Esophagus muscularis mucosa (tissue), 4 donors: ENCODE measurements at regions not wholly inside any gene's neighbourhood (a gene's known extent, or its start where the extent isn't known, plus 50 kb on each side); places are given as distances from the start of the nearest gene placed in this dataset.
A peak's percentile ranks its signal among the peaks of the same experiment; 100 is the strongest.

Experiments
- DNase-seq: peaks from one replicate; pipeline ENCODE4 v3.0.0-alpha.2; 2017; ENCODE audit errors: extremely low spot score
- H3K27ac ChIP-seq, 4 donors: fragments of 200-600 bp; sonication (generic); replicated peaks in 1 of 4; 1 replicate in 3 of 4; 2 replicates in 1 of 4; pipeline ENCODE4 v1.5.1; 2016 to 2019; ENCODE audit warnings: mild to moderate bottlenecking in 1 of 4
- H3K27me3 ChIP-seq, 4 donors: fragments of 200-600 bp; sonication (generic); one replicate each; pipeline versions ENCODE4 v1.5.1 to v1.6.0; 2016 to 2019
- H3K36me3 ChIP-seq, 4 donors: fragments of 200-600 bp; sonication (generic); one replicate each; pipeline ENCODE4 v1.5.1; 2016 to 2019
- H3K4me1 ChIP-seq, 4 donors: fragments of 200-600 bp; sonication (generic); one replicate each; pipeline ENCODE4 v1.5.1; 2016 to 2019
- H3K4me3 ChIP-seq, 4 donors: fragments of 200-600 bp; sonication (generic); 1 replicate in 2 of 4; 2 replicates in 2 of 4; pipeline ENCODE4 v1.5.1; 2016 to 2019; ENCODE audit warnings: mild to moderate bottlenecking in 4 of 4, moderate library complexity in 1 of 4
- H3K9me3 ChIP-seq, 4 donors: fragments of 200-600 bp; sonication (generic); 1 replicate in 3 of 4; 2 replicates in 1 of 4; pipeline ENCODE4 v1.5.1; 2016 to 2019
- EP300 ChIP-seq: sonication (generic); formaldehyde crosslinking; IDR thresholded peaks from one replicate; pipeline ENCODE4 v1.6.1; 2017; ENCODE audit warnings: antibody characterized with exemption
- POLR2A ChIP-seq: fragments of 450-650 bp; IDR thresholded peaks from one replicate; pipeline ENCODE4 v1.6.1; 2017; ENCODE audit warnings: antibody characterized with exemption, moderate library complexity, mild to moderate bottlenecking, low read depth
- POLR2AphosphoS5 ChIP-seq, 2 donors: sonication (generic); formaldehyde crosslinking; IDR thresholded peaks; one replicate each; pipeline ENCODE4 v1.6.1; 2017; ENCODE audit warnings: antibody characterized with exemption in 2 of 2
- WGBS: methylation state at CpG from one replicate; pipeline ENCODE4 v1.1.5; 2018; 5-methylcytosine and 5-hydroxymethylcytosine counted together
- intact Hi-C: fragments of 100-400 bp; cut with DNase I; formaldehyde crosslinking; loops from one replicate; pipeline ENCODE4 v1.15.1; 2023
- TF ChIP-seq, protein P1 (sequence below), 3 experiments: fragments of 200-600 bp in 2 of 3; fragments of 450-650 bp in 1 of 3; sonication (generic) in 2 of 3; IDR thresholded peaks; one replicate each; pipeline ENCODE4 v1.5.1; 2017 to 2019; ENCODE audit warnings: antibody characterized with exemption in 3 of 3, mild to moderate bottlenecking in 2 of 3, moderate library complexity in 1 of 3

DNA sequence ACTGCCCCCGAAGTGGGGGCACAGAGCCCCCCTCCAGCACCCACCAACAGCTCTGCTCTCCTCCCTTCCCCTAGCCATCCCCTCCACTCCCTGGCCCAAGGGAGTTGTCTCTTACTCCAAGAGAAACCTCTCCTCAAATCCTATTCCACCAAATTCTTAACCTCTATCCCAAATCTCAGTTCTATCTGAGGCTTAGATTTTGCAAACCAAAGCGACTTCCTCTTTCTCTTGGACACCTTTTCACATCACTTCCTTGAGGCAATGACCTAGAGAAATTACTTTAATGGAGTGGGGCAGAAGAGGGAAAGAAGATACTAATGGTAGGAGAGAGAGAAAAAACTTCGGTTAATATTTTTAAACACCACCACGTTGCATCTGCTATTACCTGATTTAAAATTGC is 167.2 kb downstream of the SS18 start:
- TF ChIP-seq POLR2A (no peak), POLR2AphosphoS5 (IDR thresholded peaks at IDR 0.05) (no peak), EP300 (no peak)
- TF ChIP-seq, protein P1, sequence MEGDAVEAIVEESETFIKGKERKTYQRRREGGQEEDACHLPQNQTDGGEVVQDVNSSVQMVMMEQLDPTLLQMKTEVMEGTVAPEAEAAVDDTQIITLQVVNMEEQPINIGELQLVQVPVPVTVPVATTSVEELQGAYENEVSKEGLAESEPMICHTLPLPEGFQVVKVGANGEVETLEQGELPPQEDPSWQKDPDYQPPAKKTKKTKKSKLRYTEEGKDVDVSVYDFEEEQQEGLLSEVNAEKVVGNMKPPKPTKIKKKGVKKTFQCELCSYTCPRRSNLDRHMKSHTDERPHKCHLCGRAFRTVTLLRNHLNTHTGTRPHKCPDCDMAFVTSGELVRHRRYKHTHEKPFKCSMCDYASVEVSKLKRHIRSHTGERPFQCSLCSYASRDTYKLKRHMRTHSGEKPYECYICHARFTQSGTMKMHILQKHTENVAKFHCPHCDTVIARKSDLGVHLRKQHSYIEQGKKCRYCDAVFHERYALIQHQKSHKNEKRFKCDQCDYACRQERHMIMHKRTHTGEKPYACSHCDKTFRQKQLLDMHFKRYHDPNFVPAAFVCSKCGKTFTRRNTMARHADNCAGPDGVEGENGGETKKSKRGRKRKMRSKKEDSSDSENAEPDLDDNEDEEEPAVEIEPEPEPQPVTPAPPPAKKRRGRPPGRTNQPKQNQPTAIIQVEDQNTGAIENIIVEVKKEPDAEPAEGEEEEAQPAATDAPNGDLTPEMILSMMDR (IDR thresholded peaks at IDR 0.05) = no peak
- H3K4me3 ChIP-seq = no peak overlapping the region

DNA sequence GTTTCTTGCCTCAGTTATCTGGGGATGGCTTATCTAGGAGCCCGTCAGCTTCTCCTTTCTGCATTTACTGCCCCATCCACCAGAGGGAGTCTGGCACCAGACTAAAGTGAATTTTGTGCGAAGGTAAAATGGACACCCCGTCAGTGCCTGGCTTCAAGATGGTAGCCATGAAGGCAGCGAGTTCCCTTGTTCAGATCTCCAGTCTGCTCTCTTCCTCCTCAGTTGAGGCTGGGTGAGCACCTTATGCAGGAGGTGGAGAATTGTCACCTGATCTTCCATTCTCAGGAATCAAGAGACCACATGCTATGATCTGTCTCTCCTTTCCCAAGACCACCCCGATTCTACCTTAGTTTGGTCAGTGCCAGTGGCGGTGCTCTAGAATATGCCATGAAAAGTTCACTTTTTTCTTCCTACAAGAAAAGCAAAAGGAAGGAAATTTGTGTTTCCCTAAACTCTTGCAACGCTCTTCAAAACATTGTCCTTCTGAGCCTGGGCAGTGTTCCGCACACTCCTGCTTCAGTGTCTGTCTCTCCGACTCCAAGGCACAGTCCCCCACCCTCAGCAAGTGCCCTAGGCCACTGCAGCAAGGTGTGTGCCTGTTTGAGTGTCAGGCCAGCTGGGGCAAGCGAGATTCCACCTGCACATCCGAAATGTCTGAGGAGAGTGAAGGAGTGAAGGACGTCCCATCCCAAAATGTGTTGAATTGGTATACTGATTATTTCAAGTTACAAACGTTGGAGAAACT is 168.6 kb downstream of the SS18 start:
- DNase-seq = no peak
- H3K27ac ChIP-seq = no peak overlapping the region
- H3K36me3 ChIP-seq = no peaks in the 10 kb centered on the region
- no peaks in the 10 kb centered on the region for H3K4me1 ChIP-seq
- H3K9me3 ChIP-seq = no peaks in the 10 kb centered on the region
- H3K4me3 ChIP-seq = no peak overlapping the region
- intact Hi-C loops = no loop called here
- no peaks in the 10 kb centered on the region for H3K27me3 ChIP-seq
- WGBS = 89% methylated on average over 9 of the region's 13 CpGs
- TF ChIP-seq POLR2AphosphoS5 (IDR thresholded peaks at IDR 0.05) = no peak
- TF ChIP-seq, protein P1 (IDR thresholded peaks at IDR 0.05) = peak in 1 of 3 experiments; percentile 24

More for the DNA sequence above, 167.2 kb downstream of the SS18 start:
- Histone ChIP-seq H3K36me3 (no peaks in the 10 kb centered on the region), H3K27ac (no peak overlapping the region), H3K9me3 (no peaks in the 10 kb centered on the region), H3K27me3 (no peaks in the 10 kb centered on the region), H3K4me1 (no peaks in the 10 kb centered on the region)
- no peak for DNase-seq
- WGBS = 94% methylated on average over 4 of the region's 4 CpGs
- intact Hi-C loops = no loop called here

DNA sequence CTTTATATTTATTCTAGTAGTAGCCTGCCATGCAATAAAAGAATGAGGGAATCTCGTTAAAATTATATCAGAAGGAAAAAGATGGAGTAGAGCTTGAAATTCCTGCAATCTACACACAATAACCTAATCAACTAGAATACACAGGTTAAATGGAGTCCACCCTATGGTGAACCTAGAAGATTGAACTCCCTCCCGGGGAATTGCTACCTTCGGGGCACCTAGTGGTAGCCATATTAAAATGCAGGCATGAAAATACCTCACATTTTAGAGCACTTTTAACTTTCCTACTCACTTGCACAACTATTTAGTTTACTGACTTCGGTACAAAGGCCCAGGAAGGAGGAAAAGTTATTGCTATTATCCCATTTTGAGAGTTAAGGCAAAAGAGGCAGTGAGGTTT is 174.5 kb downstream of the SS18 start:
- intact Hi-C loops = no loop called here
- H3K9me3 ChIP-seq = no peaks in the 10 kb centered on the region
- 85% methylated on average over 4 of the region's 4 CpGs for WGBS

DNA sequence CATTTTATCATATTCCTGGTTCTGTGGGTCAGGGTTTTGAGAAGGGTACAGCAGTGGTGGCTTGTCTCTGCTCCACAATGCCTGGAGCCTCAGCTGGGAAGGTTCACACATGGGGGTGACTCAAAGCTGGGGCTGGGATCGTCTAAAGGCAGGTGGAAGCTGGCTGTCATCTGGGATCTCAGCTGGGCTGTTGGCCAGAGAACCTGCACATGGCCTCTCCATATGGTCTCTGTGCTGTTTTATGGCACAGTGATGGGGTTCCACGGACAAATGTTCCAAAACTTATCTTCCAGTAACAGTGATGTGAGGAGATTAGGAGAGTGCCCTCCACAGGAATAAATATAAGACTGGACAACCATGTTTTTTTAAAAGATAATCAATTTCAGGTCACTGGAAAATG is 191.4 kb downstream of the SS18 start:
- H3K4me3 ChIP-seq = no peak overlapping the region
- no peaks in the 10 kb centered on the region for H3K36me3 ChIP-seq
- H3K27me3 ChIP-seq = no peaks in the 10 kb centered on the region
- intact Hi-C loops = loop anchor here (5.0 kb wide), 1 partner anchor 1022 kb away; no protein-coding TSS in a partner anchor
- TF ChIP-seq, protein P1 (IDR thresholded peaks at IDR 0.05) = no peak
- TF ChIP-seq POLR2AphosphoS5 (IDR thresholded peaks at IDR 0.05) (no peak), EP300 (no peak), POLR2A (no peak)
- no peaks in the 10 kb centered on the region for H3K4me1 ChIP-seq
- WGBS = 39% methylated on average over 2 of the region's 2 CpGs
- DNase-seq = no peak
- no peak overlapping the region for H3K27ac ChIP-seq
- H3K9me3 ChIP-seq = peaks cover 0 to 10% (median 8%) of the 10 kb centered on the region in 4 donors

More for the DNA sequence above, 174.5 kb downstream of the SS18 start:
- Histone ChIP-seq H3K4me3 (no peak overlapping the region), H3K27me3 (no peaks in the 10 kb centered on the region), H3K4me1 (no peaks in the 10 kb centered on the region), H3K27ac (no peak overlapping the region), H3K36me3 (no peaks in the 10 kb centered on the region)
- no peak for TF ChIP-seq EP300
- TF ChIP-seq POLR2A = no peak
- DNase-seq = no peak

DNA sequence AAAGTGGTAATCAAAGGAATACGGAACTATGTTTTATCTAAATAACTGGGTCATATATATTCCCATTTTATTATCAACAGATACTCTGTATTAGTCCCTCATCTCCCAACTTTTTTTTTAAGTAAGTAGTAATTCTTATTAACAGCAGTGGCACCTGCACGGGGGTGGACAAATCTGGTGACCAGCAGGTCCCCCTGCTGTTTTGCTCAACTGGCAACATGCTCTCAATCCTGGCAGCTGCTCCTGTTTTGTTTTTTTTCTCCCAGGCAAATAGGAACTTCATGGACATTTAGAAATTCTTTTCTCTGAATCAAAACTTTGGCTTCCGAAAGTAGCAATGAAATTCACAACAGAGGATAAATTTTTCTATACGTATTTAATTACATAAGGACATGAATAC is 193.5 kb downstream of the SS18 start:
- no peaks in the 10 kb centered on the region for H3K36me3 ChIP-seq
- WGBS = 72% methylated on average over 4 of the region's 4 CpGs
- intact Hi-C loops = loop anchor here (5.0 kb wide), 1 partner anchor 1020 kb away; no protein-coding TSS in a partner anchor

More for the DNA sequence above, 193.5 kb downstream of the SS18 start:
- H3K4me1 ChIP-seq = no peaks in the 10 kb centered on the region
- H3K27me3 ChIP-seq = no peaks in the 10 kb centered on the region
- H3K9me3 ChIP-seq = peaks cover 0 to 10% (median 8%) of the 10 kb centered on the region in 4 donors
- TF ChIP-seq POLR2A = no peak
- no peak overlapping the region for H3K4me3 ChIP-seq
- H3K27ac ChIP-seq = no peak overlapping the region
- DNase-seq = no peak
